IMR-90 (cell line): ENCODE measurements at regions not wholly inside any gene's neighbourhood (a gene's known extent, or its start where the extent isn't known, plus 50 kb on each side); places are given as distances from the start of the nearest gene placed in this dataset.

Experiments used
- ATAC-seq: fragments of 200-7000 bp; cut with Tn5 transposase; 2 replicates; pipeline ENCODE4 v1.9.1; 2020; ENCODE audit warnings: low read depth, mild to moderate bottlenecking, moderate library complexity
- BruUV-seq: library from RNA; stranded (reverse); fragments of 400-500 nt; replicated peaks from 2 replicates; lab custom pipeline; 2021; lab: Mats Ljungman, UMichigan
- CTCF ChIA-PET: fragments of 300-600 bp; formaldehyde crosslinking; extraction: SDS; loops from one replicate; lab custom pipeline; 2021; ENCODE audit warnings: antibody characterized with exemption; lab: Yijun Ruan, JAX
- POLR2A ChIA-PET: fragments of 300-600 bp; sonication (Branson Sonifier 250); formaldehyde crosslinking; loops from one replicate; lab custom pipeline; 2022; ENCODE audit warnings: antibody characterized with exemption; ENCODE audit not compliant: unreplicated experiment; lab: Charles Lee
- DNase-seq: peaks from one replicate; pipeline ENCODE4 v3.0.0; 2013
- H2AFZ ChIP-seq: replicated peaks from 2 replicates; pipeline ENCODE3; 2013; ENCODE audit warnings: low read length, mild to moderate bottlenecking; ENCODE audit not compliant: poor library complexity
- H2AK5ac ChIP-seq: 2 replicates; pipeline ENCODE4 v1.6.1; 2013; ENCODE audit warnings: low read depth, low read length, inconsistent platforms
- H2AK9ac ChIP-seq: replicated peaks from 2 replicates; pipeline ENCODE3; 2013; ENCODE audit warnings: mild to moderate bottlenecking, low read depth, low read length, moderate library complexity; ENCODE audit not compliant: poor library complexity
- H2BK120ac ChIP-seq: 2 replicates; pipeline ENCODE4 v1.6.1; 2013; ENCODE audit warnings: low read depth, low read length, inconsistent platforms
- H2BK15ac ChIP-seq: 3 replicates; pipeline ENCODE4 v1.6.1; 2013; ENCODE audit warnings: low read depth, low read length, inconsistent platforms
- H2BK20ac ChIP-seq: 2 replicates; pipeline ENCODE4 v1.6.1; 2013; ENCODE audit warnings: low read depth, mild to moderate bottlenecking, inconsistent platforms, low read length, moderate library complexity
- H2BK5ac ChIP-seq: 2 replicates; pipeline ENCODE4 v1.6.1; 2013; ENCODE audit warnings: mild to moderate bottlenecking, low read depth, low read length, inconsistent platforms; ENCODE audit not compliant: poor library complexity, severe bottlenecking
- H3K14ac ChIP-seq: replicated peaks from 2 replicates; pipeline ENCODE4 v1.6.1; 2013; ENCODE audit warnings: low read depth, low read length, inconsistent platforms
- H3K18ac ChIP-seq: 2 replicates; pipeline ENCODE4 v1.6.1; 2013; ENCODE audit warnings: low read depth, low read length, control low read depth
- H3K23ac ChIP-seq: 2 replicates; pipeline ENCODE4 v1.6.1; 2013; ENCODE audit warnings: low read depth, low read length, inconsistent platforms
- H3K27ac ChIP-seq: 2 replicates; pipeline ENCODE4 v1.5.1; 2013; ENCODE audit warnings: mild to moderate bottlenecking, control low read depth, low read length; ENCODE audit not compliant: insufficient read depth
- H3K27me3 ChIP-seq: 2 replicates; pipeline ENCODE4 v1.6.1; 2013; ENCODE audit warnings: low read length; ENCODE audit not compliant: control insufficient read depth, insufficient read depth
- H3K36me3 ChIP-seq: 2 replicates; pipeline ENCODE4 v1.6.1; 2013; ENCODE audit warnings: low read length, mixed read lengths; ENCODE audit not compliant: control insufficient read depth, insufficient read depth
- H3K4ac ChIP-seq: 2 replicates; pipeline ENCODE4 v1.6.1; 2013; ENCODE audit warnings: low read depth, low read length, inconsistent platforms
- H3K4me1 ChIP-seq: 2 replicates; pipeline ENCODE4 v1.6.1; 2013; ENCODE audit warnings: low read length, mixed read lengths; ENCODE audit not compliant: control insufficient read depth, insufficient read depth
- H3K4me2 ChIP-seq: 2 replicates; pipeline ENCODE4 v1.6.1; 2013; ENCODE audit warnings: low read depth, mild to moderate bottlenecking, control low read depth, low read length, moderate library complexity
- H3K4me3 ChIP-seq: 2 replicates; pipeline ENCODE4 v1.5.1; 2013; ENCODE audit warnings: low read depth, mild to moderate bottlenecking, control low read depth, low read length, moderate library complexity; ENCODE audit not compliant: insufficient read depth
- H3K56ac ChIP-seq: 2 replicates; pipeline ENCODE4 v1.6.1; 2013; ENCODE audit warnings: low read length, inconsistent platforms; ENCODE audit not compliant: insufficient read depth; ENCODE audit errors: extremely low read depth
- H3K79me1 ChIP-seq, 2 experiments: 2 replicates each; pipeline ENCODE4 v1.6.1; 2013; ENCODE audit warnings: low read length in 2 of 2, inconsistent platforms in 1 of 2, low read depth in 1 of 2
- H3K9ac ChIP-seq: 2 replicates; pipeline ENCODE4 v1.6.1; 2013; ENCODE audit warnings: low read depth, low read length, control low read depth
- H3K9me1 ChIP-seq: 2 replicates; pipeline ENCODE4 v1.6.1; 2013; ENCODE audit warnings: low read length, inconsistent platforms; ENCODE audit not compliant: insufficient read depth
- H3K9me3 ChIP-seq: 2 replicates; pipeline ENCODE4 v1.6.1; 2013; ENCODE audit warnings: low read length; ENCODE audit not compliant: control insufficient read depth, insufficient read depth
- H4K20me1 ChIP-seq: 2 replicates; pipeline ENCODE4 v1.6.1; 2013; ENCODE audit warnings: low read length, inconsistent platforms; ENCODE audit not compliant: insufficient read depth
- H4K5ac ChIP-seq: 2 replicates; pipeline ENCODE4 v1.6.1; 2013; ENCODE audit warnings: mild to moderate bottlenecking, low read depth, low read length, control low read depth
- H4K8ac ChIP-seq, 2 experiments: 2 replicates each; pipeline ENCODE4 v1.6.1; 2013; ENCODE audit warnings: low read depth in 2 of 2, low read length in 2 of 2, control low read depth in 1 of 2, inconsistent platforms in 1 of 2
- H4K91ac ChIP-seq: 2 replicates; pipeline ENCODE4 v1.6.1; 2013; ENCODE audit warnings: low read depth, low read length, inconsistent platforms; ENCODE audit not compliant: insufficient read depth
- BHLHE40 ChIP-seq: fragments of 150-350 bp; IDR thresholded peaks from 2 replicates; pipeline ENCODE4 v1.6.1; 2016; ENCODE audit warnings: mild to moderate bottlenecking, low read depth, low read length
- CEBPB ChIP-seq: IDR thresholded peaks from 2 replicates; pipeline ENCODE4 v1.6.1; 2012; ENCODE audit warnings: low read depth, low read length, improper control_type of control experiment
- CHD1 ChIP-seq: IDR thresholded peaks from 2 replicates; pipeline ENCODE4 v1.6.1; 2012; ENCODE audit warnings: low read depth, low read length, improper control_type of control experiment
- CTCF ChIP-seq: conservative IDR thresholded peaks from 2 replicates; pipeline ENCODE4 v1.5.1; 2012; ENCODE audit warnings: mild to moderate bottlenecking, low read depth, low read length, improper control_type of control experiment
- FOS ChIP-seq: fragments of 150-350 bp; IDR thresholded peaks from 2 replicates; pipeline ENCODE4 v1.6.1; 2016; ENCODE audit warnings: low read depth, low read length
- MAZ ChIP-seq: IDR thresholded peaks from 2 replicates; pipeline ENCODE4 v1.6.1; 2012; ENCODE audit warnings: low read depth, mild to moderate bottlenecking, low read length, improper control_type of control experiment, moderate library complexity, borderline replicate concordance
- NFE2L2 ChIP-seq: fragments of 150-350 bp; IDR thresholded peaks from 2 replicates; pipeline ENCODE4 v1.6.1; 2016; ENCODE audit warnings: low read depth, mild to moderate bottlenecking, low read length
- POLR2A ChIP-seq: IDR thresholded peaks from 2 replicates; pipeline ENCODE4 v1.6.1; 2012; ENCODE audit warnings: mild to moderate bottlenecking, low read depth, low read length
- RAD21 ChIP-seq: IDR thresholded peaks from 2 replicates; pipeline ENCODE4 v1.6.1; 2012; ENCODE audit warnings: low read length, improper control_type of control experiment
- RCOR1 ChIP-seq: IDR thresholded peaks from 2 replicates; pipeline ENCODE4 v1.6.1; 2012; ENCODE audit warnings: mild to moderate bottlenecking, low read length, improper control_type of control experiment; ENCODE audit not compliant: insufficient replicate concordance
- RFX5 ChIP-seq: IDR thresholded peaks from 2 replicates; pipeline ENCODE4 v1.8.0; 2012; ENCODE audit warnings: low read depth, mild to moderate bottlenecking, low read length, moderate library complexity
- USF2 ChIP-seq: fragments of 150-350 bp; IDR thresholded peaks from 2 replicates; pipeline ENCODE4 v1.6.1; 2017; ENCODE audit warnings: mild to moderate bottlenecking, antibody characterized with exemption, low read length, low read depth
- WGBS, 2 experiments: methylation state at CpG; one replicate each; pipeline versions ENCODE4 v1.1.5 to v1.1.7; 2013; ENCODE audit warnings: missing lambda C conversion rate in 2 of 2; ENCODE audit not compliant: insufficient read length in 1 of 2; ENCODE audit errors: extremely low coverage in 2 of 2; 5-methylcytosine and 5-hydroxymethylcytosine counted together
- dilution Hi-C: fragments of 300-500 bp; cut with HindIII; formaldehyde crosslinking; loops from one replicate; pipeline ENCODE4 v1.14.3; 2018; ENCODE audit warnings: low sequenced_read_pairs; ENCODE audit not compliant: unreplicated experiment
- in situ Hi-C: fragments of 300-500 bp; cut with MboI; formaldehyde crosslinking; loops from 3 replicates; pipeline ENCODE4 v1.14.3; 2019; ENCODE audit warnings: low sequenced_read_pairs, inconsistent platforms, mixed read lengths
- intact Hi-C: fragments of 100-400 bp; cut with micrococcal nuclease; formaldehyde crosslinking; loops from 2 replicates; pipeline ENCODE4 v1.10.0; 2022

GRCh38 chr12:97848051-97848450 lies 385.4 kb downstream of the RMST start:
- no peak overlapping the region for H3K23ac ChIP-seq
- 75% methylated on average over 1 of the region's 2 CpGs; no CpG with 5 or more reads in 1 of the 2 experiments for WGBS, 2 experiments
- POLR2A ChIA-PET, result no interaction called here
- no peak overlapping the region for H3K18ac ChIP-seq
- no peak overlapping the region for H2AK9ac ChIP-seq
- BruUV-seq, result no TSS peak
- dilution Hi-C loops, result no loop called here
- intact Hi-C loops, result no loop called here
- no peak overlapping the region for H2BK5ac ChIP-seq
- no peaks in the 10 kb centered on the region for H3K4me1 ChIP-seq
- no peak overlapping the region for H2BK20ac ChIP-seq
- no peak overlapping the region for H4K5ac ChIP-seq
- DNase-seq (no peak), ATAC-seq (no peak)
- no peak overlapping the region for H3K4me3 ChIP-seq
- H4K8ac ChIP-seq, result no peak overlapping the region
- H3K9ac ChIP-seq, result no peak overlapping the region
- H4K20me1 ChIP-seq, result no peaks in the 10 kb centered on the region
- H2AK5ac ChIP-seq, result no peak overlapping the region
- no peak overlapping the region for H3K56ac ChIP-seq
- no peak overlapping the region for H3K14ac ChIP-seq
- H3K4me2 ChIP-seq, result no peak overlapping the region
- in situ Hi-C loops, result no loop called here
- H2BK15ac ChIP-seq, result no peak overlapping the region
- no peak for TF ChIP-seq BHLHE40
- no peak for TF ChIP-seq RCOR1
- no peak for TF ChIP-seq CEBPB
- TF ChIP-seq CTCF, result no peak
- TF ChIP-seq USF2, result no peak
- no peak for TF ChIP-seq MAZ
- no peak for TF ChIP-seq NFE2L2
- TF ChIP-seq POLR2A, result no peak
- TF ChIP-seq FOS, result no peak
- TF ChIP-seq RFX5, result no peak
- no peak for TF ChIP-seq CHD1
- TF ChIP-seq RAD21, result no peak
- H3K4ac ChIP-seq, result no peak overlapping the region
- H3K79me1 ChIP-seq, result no peaks in the 10 kb centered on the region
- H2AFZ ChIP-seq, result no peak overlapping the region
- H2BK120ac ChIP-seq, result no peak overlapping the region
- CTCF ChIA-PET, result no interaction called here
- no peaks in the 10 kb centered on the region for H3K9me1 ChIP-seq
- no peak overlapping the region for H4K91ac ChIP-seq
- H3K27me3 ChIP-seq, result no peaks in the 10 kb centered on the region
- H3K36me3 ChIP-seq, result no peaks in the 10 kb centered on the region
- H3K9me3 ChIP-seq, result peaks cover 8% of the 10 kb centered on the region; the same call in 1 of the 2 replicates
- no peak overlapping the region for H3K27ac ChIP-seq
